GM20000 (cell line): ENCODE measurements at regions not wholly inside any gene's neighbourhood (a gene's known extent, or its start where the extent isn't known, plus 50 kb on each side); places are given as distances from the start of the nearest gene placed in this dataset.

Experiments
- DNase-seq: peaks from one replicate; pipeline ENCODE4 v3.0.0; 2012; ENCODE audit warnings: low spot score
- CTCF ChIP-seq: IDR thresholded peaks from 2 replicates; pipeline ENCODE4 v1.5.1; 2012; ENCODE audit warnings: mild to moderate bottlenecking, control low read depth; ENCODE audit errors: extremely low read depth, missing control alignments

GRCh38 chr2:88860421-88861075, 169.1 kb downstream of the RPIA start:
- DNase-seq: no peak

GRCh38 chr2:88865801-88866371, 174.4 kb downstream of the RPIA start:
- TF ChIP-seq CTCF: no peak
- no peak for DNase-seq

More at GRCh38 chr2:88860421-88861075, 169.1 kb downstream of the RPIA start:
- TF ChIP-seq CTCF: no peak

- no peak for DNase-seq
- no peak for TF ChIP-seq CTCF
Observed at GRCh38 chr2:88866756-88867155, 175.3 kb downstream of the RPIA start.

- DNase-seq: no peak
- no peak for TF ChIP-seq CTCF
Observed at GRCh38 chr2:88868861-88869260, 177.4 kb downstream of the RPIA start.

GRCh38 chr2:88870267-88870839, 178.9 kb downstream of the RPIA start:
- no peak for TF ChIP-seq CTCF
- DNase-seq: no peak

- TF ChIP-seq CTCF: no peak
- no peak for DNase-seq
Observed at GRCh38 chr2:88871336-88871735, 179.9 kb downstream of the RPIA start.

GRCh38 chr2:88873620-88874019, 182.1 kb downstream of the RPIA start:
- no peak for TF ChIP-seq CTCF
- no peak for DNase-seq
